Rectal smooth muscle tissue (tissue), 1 donor: ENCODE measurements at regions not wholly inside any gene's neighbourhood (a gene's known extent, or its start where the extent isn't known, plus 50 kb on each side); places are given as distances from the start of the nearest gene placed in this dataset.
"Not testable (repeated sequence)": the region's sequence is repeated elsewhere in the genome, so short reads cannot be mapped to it uniquely, and the experiment has no call there.

Source experiments
- H3K27ac ChIP-seq: one replicate; pipeline ENCODE4 v1.7.0; 2013; ENCODE audit warnings: low read depth, low read length, inconsistent platforms
- H3K27me3 ChIP-seq: one replicate; pipeline ENCODE4 v1.7.0; 2013; ENCODE audit warnings: low read length; ENCODE audit not compliant: control insufficient read depth, insufficient read depth
- H3K36me3 ChIP-seq: one replicate; pipeline ENCODE4 v1.7.0; 2013; ENCODE audit warnings: low read length; ENCODE audit not compliant: control insufficient read depth, insufficient read depth
- H3K4me1 ChIP-seq: one replicate; pipeline ENCODE4 v1.7.0; 2013; ENCODE audit warnings: low read length; ENCODE audit not compliant: control insufficient read depth, insufficient read depth
- H3K4me3 ChIP-seq: one replicate; pipeline ENCODE4 v1.7.0; 2013; ENCODE audit warnings: low read length
- H3K9ac ChIP-seq: one replicate; pipeline ENCODE4 v1.7.0; 2013; ENCODE audit warnings: low read length

- not testable (repeated sequence) for H3K36me3 ChIP-seq, H3K4me1 ChIP-seq, H3K4me3 ChIP-seq, H3K27me3 ChIP-seq, H3K9ac ChIP-seq, H3K27ac ChIP-seq
Observed at GRCh38 chr15:77906062-77906990, 171.2 kb downstream of the TBC1D2B start.

GRCh38 chr15:77905301-77905920, 172.1 kb downstream of the TBC1D2B start:
- Histone ChIP-seq H3K4me3 (no peak overlapping the region), H3K27ac (no peak overlapping the region), H3K27me3 (no peaks in the 10 kb centered on the region), H3K4me1 (no peaks in the 10 kb centered on the region), H3K9ac (no peak overlapping the region), H3K36me3 (no peaks in the 10 kb centered on the region)

DNA sequence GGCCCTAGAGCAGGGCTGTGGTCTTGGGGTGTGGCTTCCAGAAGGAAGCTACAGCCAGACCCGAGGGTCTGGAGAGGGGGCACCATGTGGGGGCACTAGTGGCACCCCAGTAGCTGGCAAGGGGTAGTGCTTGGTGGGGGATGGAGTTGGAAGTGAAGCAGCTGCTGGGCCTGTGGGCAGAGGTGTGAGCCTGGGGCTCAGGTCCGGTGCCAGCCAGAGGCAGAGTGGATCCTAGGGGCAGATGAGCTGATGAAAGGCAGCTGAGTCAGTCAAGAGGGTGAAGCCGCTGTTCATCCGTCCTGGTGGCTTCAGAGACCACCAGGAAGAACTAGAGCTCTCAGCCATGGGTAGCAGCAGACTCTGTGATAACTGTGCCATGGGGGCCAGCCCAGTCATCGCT, 172.6 kb downstream of the TBC1D2B start:
- Histone ChIP-seq H3K27ac (no peak overlapping the region), H3K4me3 (no peak overlapping the region), H3K9ac (no peak overlapping the region), H3K27me3 (no peaks in the 10 kb centered on the region), H3K36me3 (no peaks in the 10 kb centered on the region), H3K4me1 (no peaks in the 10 kb centered on the region)

DNA sequence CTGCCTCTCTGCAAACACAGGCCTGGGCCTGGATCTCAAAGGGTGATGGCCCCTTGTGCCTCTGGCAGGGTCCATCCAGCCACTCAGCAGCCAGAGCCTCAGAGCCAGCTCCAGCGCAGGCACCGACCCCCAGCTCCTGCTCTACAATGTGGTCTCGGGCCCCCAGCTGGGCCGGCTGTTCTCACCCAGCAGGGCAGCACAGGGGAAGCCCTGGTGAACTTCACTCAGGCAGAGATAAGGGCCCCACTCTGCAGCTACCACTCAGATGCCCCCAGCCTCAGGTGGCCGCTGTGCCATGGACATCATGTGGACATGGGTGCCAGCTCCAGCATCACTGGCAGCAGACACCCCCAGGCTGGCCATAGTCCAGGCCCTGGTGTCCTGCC, 173.1 kb downstream of the TBC1D2B start:
- Histone ChIP-seq H3K36me3 (no peaks in the 10 kb centered on the region), H3K9ac (no peak overlapping the region), H3K27me3 (no peaks in the 10 kb centered on the region), H3K4me1 (no peaks in the 10 kb centered on the region), H3K4me3 (no peak overlapping the region), H3K27ac (no peak overlapping the region)

GRCh38 chr15:77903761-77904435, 173.6 kb downstream of the TBC1D2B start:
- H3K27ac ChIP-seq, H3K36me3 ChIP-seq, H3K4me1 ChIP-seq, H3K27me3 ChIP-seq, H3K4me3 ChIP-seq, H3K9ac ChIP-seq: not testable (repeated sequence)

- H3K27me3 ChIP-seq, H3K4me3 ChIP-seq, H3K4me1 ChIP-seq, H3K36me3 ChIP-seq, H3K27ac ChIP-seq, H3K9ac ChIP-seq: not testable (repeated sequence)
Observed at GRCh38 chr15:77902921-77903760, 174.4 kb downstream of the TBC1D2B start.

GRCh38 chr15:77901921-77902750, 175.4 kb downstream of the TBC1D2B start:
- Histone ChIP-seq H3K27ac (no peak overlapping the region), H3K4me1 (no peaks in the 10 kb centered on the region), H3K27me3 (no peaks in the 10 kb centered on the region), H3K9ac (no peak overlapping the region), H3K4me3 (no peak overlapping the region), H3K36me3 (no peaks in the 10 kb centered on the region)

- no peak overlapping the region for H3K27ac ChIP-seq
- no peaks in the 10 kb centered on the region for H3K4me1 ChIP-seq
Observed at GRCh38 chr15:77901251-77901881, 176.1 kb downstream of the TBC1D2B start.

DNA sequence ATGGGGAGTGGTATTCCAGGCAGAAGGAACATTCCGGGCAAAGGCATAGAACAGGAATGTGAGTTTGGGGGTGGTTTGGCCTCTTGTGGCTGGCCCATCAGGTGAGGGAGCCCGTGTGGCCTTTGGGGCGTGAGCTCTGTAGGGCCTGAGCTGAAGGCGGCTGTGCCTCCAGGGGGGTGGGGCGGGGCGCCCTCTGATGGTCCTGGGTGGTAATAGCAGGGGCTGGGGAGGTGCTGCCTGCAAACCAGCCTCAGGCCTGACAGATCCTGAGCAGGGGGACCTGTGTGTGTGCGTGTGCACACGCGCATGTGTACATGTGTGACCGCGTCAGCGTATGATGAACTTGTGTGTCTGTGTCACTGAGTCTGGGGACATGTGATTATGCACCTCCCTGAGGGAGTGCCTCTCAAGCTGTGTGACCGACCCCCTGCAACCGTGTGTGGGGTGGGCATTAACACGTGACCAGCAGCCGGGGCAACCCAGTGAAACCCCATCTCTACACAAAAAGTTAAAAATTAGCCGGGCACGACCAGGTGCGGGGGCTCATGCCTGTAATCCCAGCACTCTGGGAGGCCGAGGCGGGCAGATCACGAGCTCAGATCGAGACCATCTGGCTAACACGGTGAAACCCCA, 177.1 kb downstream of the TBC1D2B start:
- H3K36me3 ChIP-seq, H3K4me3 ChIP-seq, H3K27ac ChIP-seq, H3K27me3 ChIP-seq, H3K4me1 ChIP-seq, H3K9ac ChIP-seq: not testable (repeated sequence)

More at GRCh38 chr15:77901251-77901881, 176.1 kb downstream of the TBC1D2B start:
- Histone ChIP-seq H3K4me3 (no peak overlapping the region), H3K27me3 (no peaks in the 10 kb centered on the region), H3K36me3 (no peaks in the 10 kb centered on the region), H3K9ac (no peak overlapping the region)

- not testable (repeated sequence) for H3K4me3 ChIP-seq, H3K9ac ChIP-seq
Observed at GRCh38 chr15:77899776-77900175, 177.7 kb downstream of the TBC1D2B start.

More at GRCh38 chr15:77899776-77900175, 177.7 kb downstream of the TBC1D2B start:
- H3K4me1 ChIP-seq, H3K27ac ChIP-seq, H3K27me3 ChIP-seq, H3K36me3 ChIP-seq: not testable (repeated sequence)
